Suprapubic skin (tissue), 4 donors: ENCODE measurements at regions not wholly inside any gene's neighbourhood (a gene's known extent, or its start where the extent isn't known, plus 50 kb on each side); places are given as distances from the start of the nearest gene placed in this dataset.

Source experiments
- DNase-seq, 2 donors: peaks; one replicate each; pipeline ENCODE4 v3.0.0-alpha.2; 2019; ENCODE audit warnings: low spot score in 2 of 2
- H3K27ac ChIP-seq: fragments of 200-600 bp; sonication (generic); one replicate; pipeline ENCODE4 v1.5.1; 2019
- H3K27me3 ChIP-seq: fragments of 200-600 bp; sonication (generic); one replicate; pipeline ENCODE4 v1.5.1; 2019
- H3K36me3 ChIP-seq: fragments of 200-600 bp; sonication (generic); one replicate; pipeline ENCODE4 v1.5.1; 2019
- H3K4me1 ChIP-seq: fragments of 200-600 bp; sonication (generic); one replicate; pipeline ENCODE4 v1.5.1; 2019
- H3K4me3 ChIP-seq: fragments of 200-600 bp; sonication (generic); one replicate; pipeline ENCODE4 v1.5.1; 2019; ENCODE audit warnings: mild to moderate bottlenecking
- H3K9me3 ChIP-seq: fragments of 200-600 bp; sonication (generic); one replicate; pipeline ENCODE4 v1.5.1; 2019
- CTCF ChIP-seq, 2 donors: fragments of 200-600 bp in 1 of 2; fragments of 450-650 bp in 1 of 2; sonication (generic) in 1 of 2; IDR thresholded peaks; one replicate each; pipeline ENCODE4 v1.5.1; 2016 to 2019; ENCODE audit warnings: antibody characterized with exemption in 2 of 2, mild to moderate bottlenecking in 1 of 2, moderate library complexity in 1 of 2
- EP300 ChIP-seq: sonication (generic); formaldehyde crosslinking; IDR thresholded peaks from one replicate; pipeline ENCODE4 v1.6.1; 2017; ENCODE audit warnings: antibody characterized with exemption
- POLR2A ChIP-seq, 2 donors: fragments of 450-650 bp; IDR thresholded peaks; one replicate each; pipeline ENCODE4 v1.6.1; 2017; ENCODE audit warnings: antibody characterized with exemption in 2 of 2, mild to moderate bottlenecking in 2 of 2, moderate library complexity in 2 of 2
- POLR2AphosphoS5 ChIP-seq, 3 donors: sonication (generic); formaldehyde crosslinking; IDR thresholded peaks; one replicate each; pipeline ENCODE4 v1.6.1; 2017; ENCODE audit warnings: antibody characterized with exemption in 3 of 3
- WGBS: methylation state at CpG from one replicate; pipeline ENCODE4 v1.1.5; 2018; 5-methylcytosine and 5-hydroxymethylcytosine counted together

- H3K9me3 ChIP-seq, result no peaks in the 10 kb centered on the region
- H3K27me3 ChIP-seq, result no peaks in the 10 kb centered on the region
- no peak overlapping the region for H3K27ac ChIP-seq
- no peak for DNase-seq
- no peaks in the 10 kb centered on the region for H3K4me1 ChIP-seq
- no peak overlapping the region for H3K4me3 ChIP-seq
- no peaks in the 10 kb centered on the region for H3K36me3 ChIP-seq
- TF ChIP-seq EP300 (no peak), CTCF (IDR thresholded peaks at IDR 0.05) (no peak), POLR2AphosphoS5 (IDR thresholded peaks at IDR 0.05) (no peak), POLR2A (IDR thresholded peaks at IDR 0.05) (no peak)
- WGBS, result 68% methylated on average over 3 of the region's 3 CpGs
These were observed 268.8 kb upstream of the PCDH9 start for GRCh38 chr13:67498948-67499347.

GRCh38 chr13:67493835-67494234, 263.7 kb upstream of the PCDH9 start:
- TF ChIP-seq POLR2AphosphoS5 (IDR thresholded peaks at IDR 0.05) (no peak), CTCF (IDR thresholded peaks at IDR 0.05) (no peak), POLR2A (IDR thresholded peaks at IDR 0.05) (no peak), EP300 (no peak)
- Histone ChIP-seq H3K27me3 (no peaks in the 10 kb centered on the region), H3K9me3 (no peaks in the 10 kb centered on the region), H3K4me3 (no peak overlapping the region), H3K4me1 (no peaks in the 10 kb centered on the region), H3K27ac (no peak overlapping the region), H3K36me3 (no peaks in the 10 kb centered on the region)
- WGBS, result 44% methylated on average over 1 of the region's 1 CpG
- no peak for DNase-seq

- WGBS, result 81% methylated on average over 2 of the region's 2 CpGs
- no peaks in the 10 kb centered on the region for H3K4me1 ChIP-seq
- H3K9me3 ChIP-seq, result peaks cover 3% of the 10 kb centered on the region
- TF ChIP-seq CTCF (IDR thresholded peaks at IDR 0.05) (no peak), EP300 (no peak), POLR2AphosphoS5 (IDR thresholded peaks at IDR 0.05) (no peak), POLR2A (IDR thresholded peaks at IDR 0.05) (no peak)
- no peak for DNase-seq
- no peaks in the 10 kb centered on the region for H3K36me3 ChIP-seq
- no peak overlapping the region for H3K27ac ChIP-seq
- H3K4me3 ChIP-seq, result no peak overlapping the region
- H3K27me3 ChIP-seq, result no peaks in the 10 kb centered on the region
These were observed 258.9 kb upstream of the PCDH9 start for GRCh38 chr13:67489016-67489415.

GRCh38 chr13:67481445-67481844, 251.3 kb upstream of the PCDH9 start:
- Histone ChIP-seq H3K36me3 (no peaks in the 10 kb centered on the region), H3K4me3 (no peak overlapping the region), H3K27ac (no peak overlapping the region), H3K9me3 (peaks cover 3% of the 10 kb centered on the region), H3K4me1 (no peaks in the 10 kb centered on the region), H3K27me3 (no peaks in the 10 kb centered on the region)
- TF ChIP-seq POLR2AphosphoS5 (IDR thresholded peaks at IDR 0.05) (no peak), POLR2A (IDR thresholded peaks at IDR 0.05) (no peak), CTCF (IDR thresholded peaks at IDR 0.05) (no peak), EP300 (no peak)
- 89% methylated on average over 1 of the region's 1 CpG for WGBS
- no peak for DNase-seq

GRCh38 chr13:67474115-67474514, 244.0 kb upstream of the PCDH9 start:
- no peaks in the 10 kb centered on the region for H3K4me1 ChIP-seq
- H3K27ac ChIP-seq, result no peak overlapping the region
- peaks cover 5% of the 10 kb centered on the region for H3K9me3 ChIP-seq
- H3K4me3 ChIP-seq, result no peak overlapping the region
- TF ChIP-seq POLR2AphosphoS5 (IDR thresholded peaks at IDR 0.05), result no peak
- no peaks in the 10 kb centered on the region for H3K36me3 ChIP-seq
- 87% methylated on average over 3 of the region's 3 CpGs for WGBS
- no peaks in the 10 kb centered on the region for H3K27me3 ChIP-seq
- no peak for DNase-seq

GRCh38 chr13:67469623-67470022, 239.5 kb upstream of the PCDH9 start:
- no peak overlapping the region for H3K27ac ChIP-seq
- no peak for TF ChIP-seq POLR2AphosphoS5 (IDR thresholded peaks at IDR 0.05)
- no peak for TF ChIP-seq EP300
- TF ChIP-seq CTCF (IDR thresholded peaks at IDR 0.05), result no peak
- no peak for TF ChIP-seq POLR2A (IDR thresholded peaks at IDR 0.05)
- no peaks in the 10 kb centered on the region for H3K36me3 ChIP-seq
- no peaks in the 10 kb centered on the region for H3K4me1 ChIP-seq
- peaks cover 5% of the 10 kb centered on the region for H3K9me3 ChIP-seq
- WGBS, result 78% methylated on average over 3 of the region's 3 CpGs
- H3K4me3 ChIP-seq, result no peak overlapping the region
- H3K27me3 ChIP-seq, result no peaks in the 10 kb centered on the region
- DNase-seq, result no peak
